ENCODE measurements at regions not wholly inside any gene's neighbourhood (a gene's known extent, or its start where the extent isn't known, plus 50 kb on each side); places are given as distances from the start of the nearest gene placed in this dataset.

GRCh38 chr2:138831154-138831553 is 51.0 kb upstream of the NXPH2 start:
- TF ChIP-seq CTCF (IDR thresholded peaks at IDR 0.05) (no peak), POLR2A (IDR thresholded peaks at IDR 0.05; ENCODE audit: low read depth) (no peak), POLR2AphosphoS5 (IDR thresholded peaks at IDR 0.05) (no peak)

All from esophagus muscularis mucosa (tissue), 3 donors.